HG03159 (cell line): ENCODE measurements at regions not wholly inside any gene's neighbourhood (a gene's known extent, or its start where the extent isn't known, plus 50 kb on each side); places are given as distances from the start of the nearest gene placed in this dataset.
"Not testable (repeated sequence)": the region's sequence is repeated elsewhere in the genome, so short reads cannot be mapped to it uniquely, and the experiment has no call there.

Experiments
- ATAC-seq: cut with Tn5 transposase; IDR thresholded peaks from one replicate; pipeline ENCODE4 v1.9.1; 2021; ENCODE audit warnings: mild to moderate bottlenecking, moderate library complexity; ENCODE audit not compliant: unreplicated experiment

DNA sequence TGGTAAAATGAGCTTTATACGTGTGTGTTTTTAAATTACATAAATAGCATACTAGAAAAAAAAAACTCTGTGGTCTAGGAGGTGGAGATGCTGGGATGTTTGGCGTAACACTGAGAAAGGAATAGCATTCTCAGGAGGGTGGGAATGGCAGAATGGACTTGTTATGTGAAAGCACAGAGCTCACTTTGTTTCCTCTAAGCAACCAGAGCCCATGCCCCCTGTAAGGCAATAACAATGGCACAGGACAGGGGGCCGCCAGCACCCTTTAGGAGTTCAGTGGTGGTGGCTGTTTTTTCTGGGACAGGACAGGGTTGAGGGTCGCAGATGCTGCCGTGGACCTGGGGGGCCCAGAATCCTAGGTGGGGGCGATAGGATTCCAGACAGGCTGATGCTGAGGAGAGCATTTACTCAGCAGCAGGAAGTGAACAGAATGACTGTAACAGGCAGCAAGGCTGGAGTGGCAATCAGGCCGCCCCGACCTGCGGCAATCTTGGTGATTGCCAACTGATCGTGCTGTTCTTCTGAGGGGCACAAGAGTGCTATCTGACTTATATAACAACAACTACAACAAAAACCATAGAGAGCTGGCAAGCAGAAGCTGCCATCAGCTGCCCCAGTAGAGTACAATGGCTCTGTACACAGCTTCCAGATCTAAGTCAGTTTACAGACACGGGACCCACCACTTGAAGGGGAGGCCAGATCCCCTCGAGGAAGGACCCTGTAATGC is 160.4 kb downstream of the UACA start:
- no peak for ATAC-seq

DNA sequence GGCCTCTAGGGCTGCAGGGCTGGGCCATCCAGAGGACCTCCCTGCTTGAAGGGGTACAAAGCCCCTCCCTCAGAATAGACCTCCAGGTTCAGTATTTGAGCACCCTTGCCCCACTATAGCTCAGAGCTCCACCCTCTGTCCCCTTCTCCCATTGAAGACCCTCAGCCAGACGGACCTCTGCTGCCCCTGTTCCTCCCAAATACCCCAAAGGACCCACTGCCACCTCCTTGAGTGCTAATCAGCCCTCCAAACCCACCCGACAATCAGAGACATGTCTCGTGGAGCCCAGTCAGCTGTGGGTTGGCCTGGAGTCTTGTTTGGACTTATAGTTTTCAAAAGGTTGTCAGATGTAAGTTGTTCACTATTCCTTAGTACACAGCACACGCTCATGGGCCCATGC is 161.1 kb downstream of the UACA start:
- no peak for ATAC-seq

DNA sequence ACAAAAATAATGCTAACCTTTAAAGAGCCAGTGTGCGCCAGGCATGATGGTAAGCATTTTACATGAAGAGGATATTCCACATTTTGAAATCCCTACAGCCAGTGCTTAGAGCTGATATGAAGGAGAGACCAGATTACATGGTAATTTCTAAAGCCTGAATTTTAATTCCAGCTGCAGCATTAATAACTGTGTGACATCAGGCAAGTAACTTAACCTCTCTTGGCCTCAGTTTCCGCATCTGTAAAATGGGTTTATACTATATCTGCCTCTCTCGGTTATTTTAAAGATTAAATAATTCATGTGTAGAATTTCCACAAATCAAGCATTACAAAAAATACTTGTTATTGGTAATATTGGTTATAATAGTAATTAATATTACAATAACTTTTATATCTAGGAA is 165.4 kb downstream of the UACA start:
- ATAC-seq: no peak

DNA sequence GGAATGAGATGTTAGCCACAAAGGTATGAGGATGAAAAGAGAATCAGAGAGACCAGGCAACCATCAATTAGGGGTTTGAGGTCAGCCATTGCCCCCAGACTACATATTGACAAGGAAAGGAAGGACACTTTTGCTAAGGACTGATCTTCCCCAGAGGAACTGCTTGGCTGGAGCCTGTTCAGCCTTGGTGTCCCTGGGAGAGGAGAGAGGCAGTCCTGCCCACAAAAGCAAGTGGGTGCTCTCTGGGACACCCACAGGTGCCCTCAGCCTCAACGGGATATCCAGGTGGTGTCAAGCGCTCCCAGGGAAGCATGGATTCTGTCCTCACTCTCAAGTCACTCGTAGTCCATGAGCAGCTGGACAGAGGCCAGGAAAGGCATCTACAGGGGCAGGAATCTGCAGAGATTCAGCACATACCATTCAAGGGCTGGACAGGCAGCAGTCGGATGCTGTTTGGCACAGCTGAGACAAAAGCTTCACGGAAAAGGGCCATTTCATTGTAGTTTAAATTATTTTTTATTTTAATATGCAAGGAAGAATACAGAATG is 166.2 kb downstream of the UACA start:
- ATAC-seq: no peak

DNA sequence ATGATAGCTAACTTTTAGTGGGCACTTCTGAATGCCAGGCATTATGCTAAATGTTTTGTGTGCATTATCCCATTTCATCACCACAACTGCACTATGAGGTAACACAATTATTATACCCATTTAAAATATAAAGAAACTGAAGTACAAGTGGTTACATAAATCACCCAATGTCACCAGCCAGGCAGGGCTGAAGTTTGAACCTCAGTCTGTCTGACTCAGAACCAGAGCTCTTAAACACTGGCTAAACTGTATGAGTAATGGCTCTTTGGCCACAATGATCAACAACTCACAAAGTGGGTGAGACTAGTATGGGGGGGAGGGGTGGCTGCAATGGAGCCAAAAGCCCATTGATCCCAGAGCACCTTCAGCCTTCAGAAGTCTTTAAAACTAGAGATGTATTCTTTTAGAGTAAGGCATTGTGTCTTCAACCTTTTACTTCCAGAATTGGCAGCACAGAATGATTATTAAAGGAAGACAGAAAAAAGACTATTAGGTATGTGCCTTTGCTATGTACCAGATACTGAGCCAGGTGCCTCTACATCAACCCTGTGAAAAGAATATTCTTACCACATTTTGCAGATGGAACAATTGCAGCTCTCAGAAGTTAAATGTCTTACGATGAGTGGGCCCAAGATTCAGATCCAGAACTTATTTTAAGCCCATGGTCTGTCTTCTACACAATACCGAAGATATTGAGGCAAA is 166.9 kb downstream of the UACA start:
- ATAC-seq: no peak

DNA sequence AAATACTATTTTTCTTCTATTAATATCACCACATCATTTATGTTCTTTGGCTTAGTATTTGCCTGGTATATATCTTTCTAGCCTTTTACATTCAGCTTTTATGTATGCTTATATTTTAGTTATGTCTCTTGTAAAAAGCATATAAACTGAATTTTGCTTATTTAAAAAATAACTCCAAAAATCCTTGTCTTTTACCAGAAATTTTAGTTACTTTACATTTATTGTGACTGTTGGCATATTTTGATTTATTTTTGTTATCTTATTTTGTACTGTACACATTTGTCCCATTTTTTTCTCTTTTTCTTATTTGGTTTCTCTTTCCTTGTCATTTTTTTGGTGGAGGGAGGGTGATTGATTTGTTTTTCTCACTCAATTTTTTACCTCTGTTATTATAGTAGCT is 169.6 kb downstream of the UACA start:
- no peak for ATAC-seq

DNA sequence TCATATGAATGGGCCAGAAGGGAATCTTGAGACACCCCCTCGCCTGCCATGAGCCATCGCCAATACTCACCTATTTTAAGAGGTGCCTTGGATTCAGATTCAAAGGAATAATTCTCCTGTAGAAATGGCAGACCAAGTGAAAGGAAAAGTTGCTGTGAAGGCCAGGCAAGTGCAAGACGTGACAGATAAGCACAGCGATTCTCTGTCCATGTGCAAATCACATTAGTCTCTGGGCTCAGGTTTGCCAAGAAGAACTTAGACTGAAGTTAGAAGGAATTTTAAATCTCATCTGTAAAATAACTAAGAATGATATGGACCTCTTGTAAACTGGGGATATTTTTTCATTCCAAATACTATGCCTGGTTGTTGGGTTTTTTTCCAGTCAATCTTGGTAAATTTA is 173.6 kb downstream of the UACA start:
- ATAC-seq: no peak

DNA sequence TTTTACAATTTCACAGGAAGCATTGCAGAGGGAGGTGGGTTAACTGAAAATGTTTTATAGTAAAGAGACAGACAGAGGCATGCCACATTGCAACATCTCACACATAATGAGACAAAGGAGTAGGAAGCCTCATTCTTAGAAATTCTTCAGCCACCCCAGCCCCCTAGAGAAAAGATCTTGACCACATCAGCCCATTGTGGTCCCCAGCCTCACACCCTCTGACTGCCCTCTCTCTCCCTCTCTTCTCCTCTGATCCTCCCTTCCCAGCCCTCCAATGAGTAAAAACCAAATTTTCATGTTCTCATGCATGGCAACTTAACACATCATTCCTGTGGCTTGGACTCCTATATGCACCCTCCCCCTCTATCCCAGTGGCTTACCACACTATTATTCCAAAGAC is 174.1 kb downstream of the UACA start:
- ATAC-seq: no peak

DNA sequence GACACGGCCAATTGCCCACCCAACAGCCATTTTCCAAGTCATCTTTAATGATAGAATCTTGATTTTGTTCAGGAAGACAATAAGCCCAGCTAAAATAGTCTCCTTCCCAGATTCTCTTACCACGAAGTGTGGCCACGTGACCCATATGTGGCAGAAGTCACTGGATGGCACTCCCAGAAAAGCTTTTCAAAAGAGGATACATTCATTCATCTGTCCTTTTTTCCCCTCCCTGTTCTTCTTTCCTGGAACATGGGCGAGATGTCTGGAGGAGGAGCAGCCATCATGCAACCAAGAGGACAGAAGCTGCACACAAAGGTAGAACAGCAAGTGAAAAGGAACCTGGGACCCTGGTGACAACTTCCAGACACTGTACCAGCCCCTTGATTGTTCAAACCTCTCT is 174.7 kb downstream of the UACA start:
- no peak for ATAC-seq

DNA sequence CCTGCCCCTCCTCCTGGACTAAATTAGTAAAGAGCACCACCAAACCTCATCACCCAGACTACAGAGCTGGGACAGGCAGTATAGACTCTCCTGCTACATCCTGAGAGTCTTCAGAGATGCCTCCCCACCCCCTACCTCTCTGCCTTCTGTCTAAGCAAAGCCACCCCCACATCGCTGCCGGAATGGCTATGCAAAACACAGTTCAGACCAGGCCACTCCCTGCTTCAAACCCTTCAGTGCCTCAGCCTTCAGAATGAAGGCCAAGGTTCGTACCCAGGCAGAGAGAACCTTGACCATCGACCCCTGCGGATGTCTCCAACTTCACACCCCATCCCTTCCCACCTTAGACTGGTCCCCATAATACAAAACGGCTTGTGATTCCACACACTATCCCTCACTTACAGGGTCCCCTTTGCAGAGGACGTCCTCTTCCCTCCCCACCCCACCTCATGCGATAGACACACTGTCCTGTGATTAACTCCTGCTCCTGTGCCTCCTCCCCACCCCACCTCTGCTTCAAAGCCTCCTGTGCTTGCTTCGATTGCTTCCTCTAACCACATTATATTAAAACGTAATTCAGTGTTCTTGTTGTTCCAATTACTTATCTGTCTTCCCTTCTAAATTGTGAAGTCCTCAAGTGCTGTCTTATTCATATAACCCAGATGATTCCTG is 175.3 kb downstream of the UACA start:
- no peak for ATAC-seq

DNA sequence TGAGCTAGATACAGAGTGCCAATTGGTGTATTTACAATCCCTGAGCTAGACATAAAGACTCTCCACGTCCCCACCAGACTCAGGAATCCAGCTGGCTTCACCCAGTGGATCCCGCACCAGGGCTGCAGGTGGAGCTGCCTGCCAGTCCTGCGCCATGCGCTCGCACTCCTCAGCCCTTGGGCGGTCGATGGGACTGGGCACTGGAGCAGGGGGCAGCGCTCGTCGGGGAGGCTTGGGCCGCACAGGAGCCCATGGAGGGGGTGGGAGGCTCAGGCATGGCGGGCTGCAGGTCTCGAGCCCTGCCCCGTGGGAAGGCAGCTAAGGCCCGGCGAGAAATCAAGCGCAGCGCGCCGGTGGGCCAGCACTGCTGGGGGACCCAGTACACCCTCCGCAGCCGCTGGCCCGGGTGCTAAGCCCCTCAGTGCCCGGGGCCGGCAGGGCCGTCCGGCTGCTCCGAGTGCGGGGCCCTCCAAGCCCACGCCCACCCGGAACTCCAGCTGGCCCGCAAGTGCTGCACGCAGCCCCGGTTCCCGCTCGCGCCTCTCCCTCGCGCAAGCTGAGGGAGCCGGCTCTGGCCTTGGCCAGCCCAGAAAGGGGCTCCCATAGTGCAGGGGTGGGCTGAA is 176.2 kb downstream of the UACA start:
- ATAC-seq: not testable (repeated sequence)

DNA sequence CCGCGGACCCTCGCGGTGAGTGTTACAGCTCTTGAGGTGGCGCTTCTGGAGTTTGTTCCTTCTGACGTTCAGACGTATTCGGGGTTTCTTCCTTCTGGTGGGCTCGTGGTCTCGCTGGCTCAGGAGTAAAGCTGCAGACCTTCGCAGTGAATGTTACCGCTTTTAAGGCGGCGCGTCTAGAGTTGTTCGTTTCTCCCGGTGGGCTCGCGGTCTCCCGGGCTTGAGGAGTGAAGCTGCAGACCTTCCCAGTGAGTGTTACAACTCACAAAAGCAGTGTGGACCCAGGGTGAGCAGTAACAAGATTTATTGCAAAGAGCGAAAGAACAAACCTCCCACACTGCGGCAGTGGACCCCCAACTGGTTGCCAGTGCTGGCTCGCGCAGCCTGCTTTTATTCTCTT is 177.1 kb downstream of the UACA start:
- ATAC-seq: no peak

DNA sequence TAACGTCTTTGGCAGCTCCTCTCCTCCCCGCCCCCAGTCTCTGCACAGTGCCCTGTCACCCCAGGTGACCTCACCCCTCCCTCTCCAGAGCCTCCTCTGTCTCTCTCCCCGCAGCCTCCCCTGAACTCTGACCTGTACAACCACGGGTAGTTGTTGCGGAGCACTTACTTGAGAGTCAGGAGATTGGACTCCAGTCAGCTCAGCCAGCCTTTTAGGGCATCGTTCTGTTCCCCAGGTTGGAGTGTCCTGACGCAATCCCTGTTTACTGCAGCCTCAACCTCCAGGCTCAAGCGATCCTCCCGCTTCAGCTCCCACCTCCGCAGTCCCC is 177.7 kb downstream of the UACA start:
- no peak for ATAC-seq

DNA sequence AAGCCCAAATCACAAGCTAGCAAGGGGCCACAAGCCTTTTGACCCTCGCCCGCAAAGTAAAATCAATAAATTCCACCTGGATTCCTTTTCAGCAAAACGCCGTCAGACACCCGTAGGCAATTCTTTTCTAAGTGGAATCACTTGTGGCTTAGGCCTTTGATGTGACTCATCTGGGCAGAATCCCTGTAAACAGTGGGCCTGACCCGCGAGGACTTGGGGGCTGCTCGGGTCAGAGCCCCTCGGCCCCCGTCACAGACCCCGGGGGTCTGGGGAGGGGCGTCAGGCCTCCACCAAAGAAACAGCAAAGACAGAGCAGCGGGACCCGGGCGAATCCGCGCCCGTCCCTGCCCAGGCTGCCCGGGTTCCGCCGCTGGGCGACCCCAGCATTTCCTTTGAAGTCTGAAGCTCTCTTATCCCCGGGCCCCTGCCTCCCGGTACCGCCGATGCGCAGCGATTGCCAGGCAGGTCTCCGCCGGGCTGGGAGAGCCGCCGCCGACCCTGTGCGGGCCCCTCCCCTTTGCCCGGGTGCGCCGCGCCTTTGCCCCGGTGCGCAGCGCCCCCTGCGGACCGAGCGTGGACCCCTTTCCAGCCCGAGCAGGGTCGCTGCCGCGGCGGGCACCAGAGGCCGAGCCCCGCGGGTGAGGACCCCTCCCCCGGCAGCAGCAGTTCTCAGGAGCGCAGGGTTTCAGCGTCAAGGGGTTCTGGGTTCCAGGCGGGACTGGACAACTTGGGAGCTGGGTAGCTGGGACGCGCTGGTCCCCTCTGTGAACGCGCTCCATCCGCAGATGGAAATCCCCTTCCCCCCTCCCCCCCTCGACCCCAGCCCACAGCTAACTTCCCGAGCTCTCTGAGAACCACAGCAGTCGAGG is 178.3 kb downstream of the UACA start:
- no peak for ATAC-seq

DNA sequence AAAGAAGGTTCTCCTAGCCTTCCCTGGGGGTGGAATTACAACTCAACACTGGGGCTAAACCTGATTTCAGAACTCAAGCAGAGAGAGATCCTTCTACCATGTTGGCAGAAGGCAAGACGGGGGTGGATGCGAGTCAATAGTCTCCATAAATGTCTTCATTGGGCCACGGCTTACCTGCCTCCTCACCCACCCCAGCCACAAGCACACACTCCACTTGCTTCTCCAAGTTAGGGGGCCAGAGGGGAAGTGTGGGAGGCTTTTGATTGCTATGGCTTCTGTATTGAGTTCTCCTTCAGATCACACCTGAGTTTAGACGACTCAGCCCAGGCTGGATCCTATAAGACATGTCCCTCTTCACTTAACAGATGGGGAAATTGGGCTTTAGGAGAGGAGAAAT is 178.9 kb downstream of the UACA start:
- no peak for ATAC-seq

DNA sequence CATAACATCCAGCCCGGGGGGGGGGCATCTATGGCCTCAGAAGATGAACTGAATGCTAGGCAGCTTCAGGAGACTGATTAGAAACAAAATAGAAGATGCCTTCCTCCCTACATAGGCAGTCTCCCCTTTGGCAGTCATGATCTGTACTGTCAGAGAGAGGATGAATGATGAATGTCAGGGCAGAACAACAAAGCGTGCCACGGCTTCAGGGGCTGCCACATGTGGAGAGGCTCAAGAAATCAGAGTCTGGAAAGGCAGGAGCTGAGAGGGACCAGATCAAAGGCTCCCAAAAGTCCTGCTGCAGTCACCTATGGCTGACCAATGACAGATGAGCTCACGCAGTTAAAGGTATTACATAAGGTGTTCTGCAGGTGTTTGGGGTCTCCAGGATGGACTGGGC is 180.4 kb downstream of the UACA start:
- ATAC-seq: no peak

DNA sequence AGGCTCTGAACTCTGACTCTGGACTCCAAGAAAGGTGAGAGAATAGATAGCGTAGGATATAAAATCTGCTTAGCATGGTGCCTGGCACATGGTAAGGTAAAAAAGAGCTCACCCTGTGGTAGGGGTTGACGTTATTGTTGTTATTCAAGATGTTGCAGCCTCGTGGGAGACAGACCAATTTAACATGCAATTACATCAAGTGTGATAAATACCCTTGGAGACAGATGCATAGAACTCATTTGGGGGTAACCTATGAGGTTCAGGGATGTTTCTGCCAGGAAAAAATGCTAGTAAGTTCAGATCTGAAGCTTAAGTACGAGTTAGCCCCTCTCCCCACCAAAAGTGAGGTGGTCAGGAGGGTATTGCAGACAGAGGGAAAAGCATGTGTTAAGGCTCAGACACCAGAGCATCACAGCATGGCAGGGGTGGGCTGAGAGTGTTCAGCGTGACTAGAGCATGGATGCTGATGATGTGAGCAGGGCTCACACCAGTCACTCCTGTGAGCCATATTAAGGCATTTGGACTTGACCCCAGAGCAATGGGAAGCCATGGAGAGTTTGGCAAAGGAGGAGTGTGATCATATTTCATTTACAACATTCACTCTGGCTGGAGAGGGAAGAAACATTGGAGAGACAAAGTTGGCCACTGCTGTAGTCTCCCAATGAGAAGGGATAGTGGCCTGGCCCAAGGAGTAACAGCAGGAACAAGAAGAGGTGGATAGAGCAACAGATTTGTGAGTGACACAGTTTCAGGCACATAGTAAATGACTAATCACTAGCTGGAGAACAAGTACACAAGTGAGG is 181.0 kb downstream of the UACA start:
- ATAC-seq: no peak

DNA sequence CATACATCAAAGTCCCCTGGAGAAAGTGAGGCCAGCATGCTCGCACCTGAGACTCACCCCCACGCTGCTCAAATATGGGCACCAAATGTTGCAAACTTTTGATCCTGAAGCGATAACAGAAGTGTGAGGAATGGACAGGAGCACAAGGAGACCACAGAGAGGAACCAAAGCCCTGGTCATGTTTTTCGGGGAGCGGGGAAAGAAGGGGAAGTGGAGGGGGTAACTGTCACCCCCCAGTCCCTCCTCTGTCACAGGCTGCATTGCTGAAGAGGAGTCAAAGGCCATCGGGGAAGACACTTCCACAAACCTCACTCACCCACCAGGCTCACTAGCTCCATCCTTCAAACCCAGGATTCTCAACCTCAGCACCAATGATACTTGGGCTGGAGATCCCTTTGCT is 182.4 kb downstream of the UACA start:
- no peak for ATAC-seq

DNA sequence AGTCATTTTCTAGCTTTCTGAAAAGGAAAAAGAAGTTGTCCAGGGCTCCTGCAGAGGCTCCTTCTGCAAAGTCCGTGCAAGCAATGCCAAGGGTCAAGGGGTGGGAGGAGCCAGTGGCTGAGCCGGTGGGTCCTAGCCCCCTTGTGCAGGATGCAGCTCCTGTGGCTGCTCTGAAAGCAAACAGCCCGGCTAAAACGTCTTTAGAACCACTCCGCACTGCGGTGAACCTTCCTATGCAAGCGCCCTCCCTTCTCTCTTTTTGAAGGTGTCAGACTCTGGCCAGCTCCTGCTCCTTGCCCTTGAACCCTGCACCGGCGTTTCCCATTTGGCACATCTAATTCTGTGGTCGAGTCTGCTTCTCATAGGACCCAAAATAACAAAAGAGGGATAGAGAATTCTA is 183.1 kb downstream of the UACA start:
- ATAC-seq: no peak

DNA sequence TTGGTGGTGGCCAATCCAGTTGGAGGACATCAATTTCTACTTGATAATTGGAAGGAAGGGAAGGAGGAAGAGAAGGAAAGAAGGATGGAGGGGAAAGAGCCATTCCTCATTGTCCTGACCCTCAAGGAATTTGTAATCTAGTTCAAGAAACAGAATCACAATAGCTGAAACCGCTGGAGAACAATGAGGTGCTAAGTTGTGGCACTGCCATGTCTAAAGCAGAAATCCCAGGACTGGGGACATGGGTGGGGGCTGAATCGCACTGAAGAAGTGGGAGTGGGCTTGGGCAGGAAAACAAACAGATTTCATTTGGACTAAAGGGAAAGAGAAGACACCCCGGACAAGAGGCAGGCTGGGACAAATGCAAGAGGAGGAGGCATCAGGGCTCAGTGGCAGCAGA is 183.6 kb downstream of the UACA start:
- ATAC-seq: no peak
